ENCODE measurements at regions not wholly inside any gene's neighbourhood (a gene's known extent, or its start where the extent isn't known, plus 50 kb on each side); places are given as distances from the start of the nearest gene placed in this dataset.

- Histone ChIP-seq H3K36me3 (ENCODE audit: control insufficient read depth, insufficient read depth, low read length) (no peaks in the 10 kb centered on the region), H3K4me3 (replicated peaks; ENCODE audit: low read depth, low read length) (peak overlapping the region; percentile 4), H3K27me3 (replicated peaks; ENCODE audit: control insufficient read depth, insufficient read depth, low read length) (no peaks in the 10 kb centered on the region)
- DNase-seq (ENCODE audit: extremely low read depth, insufficient read length) = no peak
- no peak for TF ChIP-seq CTCF (IDR thresholded peaks at IDR 0.05; ENCODE audit: insufficient read depth, low read length, poor library complexity, severe bottlenecking)
Measured at GRCh38 chr4:33746979-33747378, 2497.3 kb downstream of the ARAP2 start.

- TF ChIP-seq CTCF (IDR thresholded peaks at IDR 0.05; ENCODE audit: insufficient read depth, low read length, poor library complexity, severe bottlenecking) = no peak
- no peak for DNase-seq (ENCODE audit: extremely low read depth, insufficient read length)
- Histone ChIP-seq H3K4me3 (replicated peaks; ENCODE audit: low read depth, low read length) (no peak overlapping the region), H3K27me3 (replicated peaks; ENCODE audit: control insufficient read depth, insufficient read depth, low read length) (no peaks in the 10 kb centered on the region), H3K36me3 (ENCODE audit: control insufficient read depth, insufficient read depth, low read length) (no peaks in the 10 kb centered on the region)
Measured at GRCh38 chr4:33751050-33751449, 2493.3 kb downstream of the ARAP2 start.

GRCh38 chr4:33772582-33772981 lies 2471.7 kb downstream of the ARAP2 start:
- no peak for TF ChIP-seq CTCF (IDR thresholded peaks at IDR 0.05; ENCODE audit: insufficient read depth, low read length, poor library complexity, severe bottlenecking)
- DNase-seq (ENCODE audit: extremely low read depth, insufficient read length) = no peak
- Histone ChIP-seq H3K27me3 (replicated peaks; ENCODE audit: control insufficient read depth, insufficient read depth, low read length) (no peaks in the 10 kb centered on the region), H3K4me3 (replicated peaks; ENCODE audit: low read depth, low read length) (no peak overlapping the region), H3K36me3 (ENCODE audit: control insufficient read depth, insufficient read depth, low read length) (no peaks in the 10 kb centered on the region)

- TF ChIP-seq CTCF (IDR thresholded peaks at IDR 0.05; ENCODE audit: insufficient read depth, low read length, poor library complexity, severe bottlenecking) = no peak
- DNase-seq (ENCODE audit: extremely low read depth, insufficient read length) = no peak
- no peaks in the 10 kb centered on the region for H3K36me3 ChIP-seq (ENCODE audit: control insufficient read depth, insufficient read depth, low read length)
- no peak overlapping the region for H3K4me3 ChIP-seq (replicated peaks; ENCODE audit: low read depth, low read length)
- H3K27me3 ChIP-seq (replicated peaks; ENCODE audit: control insufficient read depth, insufficient read depth, low read length) = no peaks in the 10 kb centered on the region
Measured at GRCh38 chr4:33780952-33781791, 2463.1 kb downstream of the ARAP2 start.

DNA sequence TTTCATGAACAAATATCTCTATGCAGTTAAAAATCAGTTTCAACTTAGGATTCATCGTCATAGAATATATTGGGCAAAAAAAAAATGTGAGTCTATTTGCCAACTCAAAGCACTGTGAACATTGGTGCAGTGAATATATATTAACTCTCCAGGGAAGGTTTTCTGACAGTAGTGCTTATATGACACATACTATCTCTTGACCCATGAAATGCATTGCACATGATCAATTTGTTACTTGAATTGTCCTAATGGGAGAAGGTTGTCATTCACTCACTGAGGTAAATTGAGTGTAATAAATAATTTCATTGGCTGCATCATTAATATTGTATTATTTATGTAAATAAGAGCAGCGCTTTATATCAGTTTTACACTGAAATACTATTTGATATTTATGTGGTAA lies 2458.5 kb downstream of the ARAP2 start:
- no peaks in the 10 kb centered on the region for H3K36me3 ChIP-seq (ENCODE audit: control insufficient read depth, insufficient read depth, low read length)
- no peak overlapping the region for H3K4me3 ChIP-seq (replicated peaks; ENCODE audit: low read depth, low read length)
- no peak for DNase-seq (ENCODE audit: extremely low read depth, insufficient read length)
- H3K27me3 ChIP-seq (replicated peaks; ENCODE audit: control insufficient read depth, insufficient read depth, low read length) = no peaks in the 10 kb centered on the region
- no peak for TF ChIP-seq CTCF (IDR thresholded peaks at IDR 0.05; ENCODE audit: insufficient read depth, low read length, poor library complexity, severe bottlenecking)
